Suprapubic skin (tissue), 4 donors: ENCODE measurements at regions not wholly inside any gene's neighbourhood (a gene's known extent, or its start where the extent isn't known, plus 50 kb on each side); places are given as distances from the start of the nearest gene placed in this dataset.

Experiments
- DNase-seq, 2 donors: peaks; one replicate each; pipeline ENCODE4 v3.0.0-alpha.2; 2019; ENCODE audit warnings: low spot score in 2 of 2
- H3K27ac ChIP-seq: fragments of 200-600 bp; sonication (generic); one replicate; pipeline ENCODE4 v1.5.1; 2019
- H3K27me3 ChIP-seq: fragments of 200-600 bp; sonication (generic); one replicate; pipeline ENCODE4 v1.5.1; 2019
- H3K36me3 ChIP-seq: fragments of 200-600 bp; sonication (generic); one replicate; pipeline ENCODE4 v1.5.1; 2019
- H3K4me1 ChIP-seq: fragments of 200-600 bp; sonication (generic); one replicate; pipeline ENCODE4 v1.5.1; 2019
- H3K4me3 ChIP-seq: fragments of 200-600 bp; sonication (generic); one replicate; pipeline ENCODE4 v1.5.1; 2019; ENCODE audit warnings: mild to moderate bottlenecking
- H3K9me3 ChIP-seq: fragments of 200-600 bp; sonication (generic); one replicate; pipeline ENCODE4 v1.5.1; 2019
- CTCF ChIP-seq, 2 donors: fragments of 200-600 bp in 1 of 2; fragments of 450-650 bp in 1 of 2; sonication (generic) in 1 of 2; IDR thresholded peaks; one replicate each; pipeline ENCODE4 v1.5.1; 2016 to 2019; ENCODE audit warnings: antibody characterized with exemption in 2 of 2, mild to moderate bottlenecking in 1 of 2, moderate library complexity in 1 of 2
- EP300 ChIP-seq: sonication (generic); formaldehyde crosslinking; IDR thresholded peaks from one replicate; pipeline ENCODE4 v1.6.1; 2017; ENCODE audit warnings: antibody characterized with exemption
- POLR2A ChIP-seq, 2 donors: fragments of 450-650 bp; IDR thresholded peaks; one replicate each; pipeline ENCODE4 v1.6.1; 2017; ENCODE audit warnings: antibody characterized with exemption in 2 of 2, mild to moderate bottlenecking in 2 of 2, moderate library complexity in 2 of 2
- POLR2AphosphoS5 ChIP-seq, 3 donors: sonication (generic); formaldehyde crosslinking; IDR thresholded peaks; one replicate each; pipeline ENCODE4 v1.6.1; 2017; ENCODE audit warnings: antibody characterized with exemption in 3 of 3
- WGBS: methylation state at CpG from one replicate; pipeline ENCODE4 v1.1.5; 2018; 5-methylcytosine and 5-hydroxymethylcytosine counted together

GRCh38 chr6:10166031-10166430 is 248.8 kb downstream of the TFAP2A start:
- Histone ChIP-seq H3K36me3 (no peaks in the 10 kb centered on the region), H3K27me3 (no peaks in the 10 kb centered on the region), H3K4me3 (no peak overlapping the region), H3K9me3 (no peaks in the 10 kb centered on the region), H3K27ac (no peak overlapping the region), H3K4me1 (peaks cover 20% of the 10 kb centered on the region)
- WGBS = 85% methylated on average over 5 of the region's 5 CpGs
- DNase-seq = no peak
- TF ChIP-seq EP300 (no peak), CTCF (IDR thresholded peaks at IDR 0.05) (no peak), POLR2AphosphoS5 (IDR thresholded peaks at IDR 0.05) (no peak), POLR2A (IDR thresholded peaks at IDR 0.05) (no peak)

- TF ChIP-seq POLR2AphosphoS5 (IDR thresholded peaks at IDR 0.05) = peak in 1 of 3 donors; percentile 65
- TF ChIP-seq EP300 = no peak
- Histone ChIP-seq H3K9me3 (no peaks in the 10 kb centered on the region), H3K4me3 (peak overlapping the region; percentile 32), H3K36me3 (no peaks in the 10 kb centered on the region), H3K27ac (peak overlapping the region; percentile 92), H3K27me3 (no peaks in the 10 kb centered on the region), H3K4me1 (peaks cover 20% of the 10 kb centered on the region)
- 37% methylated on average over 14 of the region's 14 CpGs for WGBS
- DNase-seq = peak; percentile 74 to 81
Measured at GRCh38 chr6:10163203-10163962, 251.5 kb downstream of the TFAP2A start.

- Histone ChIP-seq H3K27ac (no peak overlapping the region), H3K36me3 (no peaks in the 10 kb centered on the region), H3K4me3 (no peak overlapping the region), H3K4me1 (no peaks in the 10 kb centered on the region), H3K9me3 (peaks cover 3% of the 10 kb centered on the region), H3K27me3 (no peaks in the 10 kb centered on the region)
- TF ChIP-seq EP300 = no peak
- DNase-seq = no peak
- WGBS = 94% methylated on average over 4 of the region's 4 CpGs
Measured at GRCh38 chr6:10156875-10157274, 258.0 kb downstream of the TFAP2A start.

- Histone ChIP-seq H3K4me1 (peaks cover 3% of the 10 kb centered on the region), H3K27me3 (no peaks in the 10 kb centered on the region), H3K27ac (no peak overlapping the region), H3K36me3 (no peaks in the 10 kb centered on the region), H3K4me3 (no peak overlapping the region), H3K9me3 (peaks cover 3% of the 10 kb centered on the region)
- no peak for DNase-seq
- TF ChIP-seq CTCF (IDR thresholded peaks at IDR 0.05) (no peak), POLR2AphosphoS5 (IDR thresholded peaks at IDR 0.05) (no peak), POLR2A (IDR thresholded peaks at IDR 0.05) (no peak), EP300 (no peak)
Measured at GRCh38 chr6:10154251-10154650, 260.6 kb downstream of the TFAP2A start.

GRCh38 chr6:10151144-10151915 is 263.5 kb downstream of the TFAP2A start:
- no peak overlapping the region for H3K4me3 ChIP-seq
- no peaks in the 10 kb centered on the region for H3K36me3 ChIP-seq
- no peaks in the 10 kb centered on the region for H3K9me3 ChIP-seq
- H3K27me3 ChIP-seq = no peaks in the 10 kb centered on the region
- TF ChIP-seq EP300 (no peak), POLR2AphosphoS5 (IDR thresholded peaks at IDR 0.05) (no peak), POLR2A (IDR thresholded peaks at IDR 0.05) (no peak), CTCF (IDR thresholded peaks at IDR 0.05) (no peak)
- peaks cover 8% of the 10 kb centered on the region for H3K4me1 ChIP-seq
- DNase-seq = no peak
- WGBS = 65% methylated on average over 6 of the region's 6 CpGs
- H3K27ac ChIP-seq = no peak overlapping the region

- no peaks in the 10 kb centered on the region for H3K27me3 ChIP-seq
- no peaks in the 10 kb centered on the region for H3K9me3 ChIP-seq
- H3K36me3 ChIP-seq = no peaks in the 10 kb centered on the region
- H3K4me1 ChIP-seq = peaks cover 8% of the 10 kb centered on the region
- no peak for TF ChIP-seq EP300
- TF ChIP-seq POLR2A (IDR thresholded peaks at IDR 0.05) = no peak
- 90% methylated on average over 12 of the region's 12 CpGs for WGBS
- no peak for DNase-seq
- H3K4me3 ChIP-seq = no peak overlapping the region
- H3K27ac ChIP-seq = no peak overlapping the region
Measured at GRCh38 chr6:10149603-10150002, 265.3 kb downstream of the TFAP2A start.
